ENCODE measurements at regions not wholly inside any gene's neighbourhood (a gene's known extent, or its start where the extent isn't known, plus 50 kb on each side); places are given as distances from the start of the nearest gene placed in this dataset.

GRCh38 chr2:234763002-234763873 lies 188.6 kb upstream of the SH3BP4 start:
- H3K36me3 ChIP-seq (ENCODE audit: control insufficient read depth, insufficient read depth, low read length): no peaks in the 10 kb centered on the region
- peak; percentile 89 to 95 for DNase-seq (ENCODE audit: low read depth in 2 of 2)
- H3K79me2 ChIP-seq (ENCODE audit: control insufficient read depth, insufficient read depth, low read length): no peaks in the 10 kb centered on the region
- no peak overlapping the region for H3K4me3 ChIP-seq (replicated peaks in 1 of 4; ENCODE audit: control extremely low read depth in 1 of 4, insufficient read depth in 1 of 4, low read depth in 3 of 4, low read length in 4 of 4)
- TF ChIP-seq EZH2 (IDR thresholded peaks at IDR 0.05; ENCODE audit: low read length, missing control alignments) (no peak), CTCF (conservative IDR thresholded peaks at IDR 0.05 in 1 of 2, IDR thresholded peaks at IDR 0.05 in 1 of 2; ENCODE audit: low read depth in 1 of 2, low read length in 2 of 2) (no peak)
- peak overlapping the region; percentile 48 for H2AFZ ChIP-seq (ENCODE audit: low read length)
- H3K9ac ChIP-seq (ENCODE audit: insufficient read depth, low read length): no peak overlapping the region
- no peaks in the 10 kb centered on the region for H3K9me3 ChIP-seq (ENCODE audit: control insufficient read depth, insufficient read depth, low read depth, low read length)
- H3K27me3 ChIP-seq (ENCODE audit: control insufficient read depth, insufficient read depth, low read length): no peaks in the 10 kb centered on the region
- no peaks in the 10 kb centered on the region for H4K20me1 ChIP-seq (ENCODE audit: control insufficient read depth, extremely low read depth, insufficient read depth, low read length)
- H3K27ac ChIP-seq (ENCODE audit: insufficient read depth, low read length): peak overlapping the region; percentile 52
- peak overlapping the region; percentile 66 for H3K4me2 ChIP-seq (ENCODE audit: extremely low read depth, insufficient read depth, low read length)
- peaks cover 3% of the 10 kb centered on the region for H3K4me1 ChIP-seq (ENCODE audit: control insufficient read depth, extremely low read depth, insufficient read depth, low read length)

- Histone ChIP-seq H3K36me3 (ENCODE audit: control insufficient read depth, insufficient read depth, low read length) (no peaks in the 10 kb centered on the region), H4K20me1 (ENCODE audit: control insufficient read depth, extremely low read depth, insufficient read depth, low read length) (no peaks in the 10 kb centered on the region), H3K4me2 (ENCODE audit: extremely low read depth, insufficient read depth, low read length) (no peak overlapping the region), H3K27ac (ENCODE audit: insufficient read depth, low read length) (no peak overlapping the region), H2AFZ (ENCODE audit: low read length) (no peak overlapping the region), H3K4me1 (ENCODE audit: control insufficient read depth, extremely low read depth, insufficient read depth, low read length) (peaks cover 3% of the 10 kb centered on the region), H3K79me2 (ENCODE audit: control insufficient read depth, insufficient read depth, low read length) (no peaks in the 10 kb centered on the region), H3K9me3 (ENCODE audit: control insufficient read depth, insufficient read depth, low read depth, low read length) (no peaks in the 10 kb centered on the region), H3K4me3 (replicated peaks in 1 of 4; ENCODE audit: control extremely low read depth in 1 of 4, insufficient read depth in 1 of 4, low read depth in 3 of 4, low read length in 4 of 4) (no peak overlapping the region), H3K9ac (ENCODE audit: insufficient read depth, low read length) (no peak overlapping the region), H3K27me3 (ENCODE audit: control insufficient read depth, insufficient read depth, low read length) (no peaks in the 10 kb centered on the region)
- DNase-seq (ENCODE audit: low read depth in 2 of 2): peak in 1 of 2 donors; percentile 42
- no peak for TF ChIP-seq EZH2 (IDR thresholded peaks at IDR 0.05; ENCODE audit: low read length, missing control alignments)
- no peak for TF ChIP-seq CTCF (conservative IDR thresholded peaks at IDR 0.05 in 1 of 2, IDR thresholded peaks at IDR 0.05 in 1 of 2; ENCODE audit: low read depth in 1 of 2, low read length in 2 of 2)
Measured at GRCh38 chr2:234761910-234762309, 189.9 kb upstream of the SH3BP4 start.

GRCh38 chr2:234754126-234754525 lies 197.7 kb upstream of the SH3BP4 start:
- Histone ChIP-seq H2AFZ (ENCODE audit: low read length) (no peak overlapping the region), H3K4me3 (replicated peaks in 1 of 4; ENCODE audit: control extremely low read depth in 1 of 4, insufficient read depth in 1 of 4, low read depth in 3 of 4, low read length in 4 of 4) (no peak overlapping the region), H3K27me3 (ENCODE audit: control insufficient read depth, insufficient read depth, low read length) (no peaks in the 10 kb centered on the region), H3K4me2 (ENCODE audit: extremely low read depth, insufficient read depth, low read length) (no peak overlapping the region), H3K4me1 (ENCODE audit: control insufficient read depth, extremely low read depth, insufficient read depth, low read length) (no peaks in the 10 kb centered on the region), H3K79me2 (ENCODE audit: control insufficient read depth, insufficient read depth, low read length) (no peaks in the 10 kb centered on the region), H4K20me1 (ENCODE audit: control insufficient read depth, extremely low read depth, insufficient read depth, low read length) (no peaks in the 10 kb centered on the region), H3K27ac (ENCODE audit: insufficient read depth, low read length) (no peak overlapping the region), H3K36me3 (ENCODE audit: control insufficient read depth, insufficient read depth, low read length) (no peaks in the 10 kb centered on the region), H3K9ac (ENCODE audit: insufficient read depth, low read length) (no peak overlapping the region), H3K9me3 (ENCODE audit: control insufficient read depth, insufficient read depth, low read depth, low read length) (no peaks in the 10 kb centered on the region)
- TF ChIP-seq CTCF (conservative IDR thresholded peaks at IDR 0.05 in 1 of 2, IDR thresholded peaks at IDR 0.05 in 1 of 2; ENCODE audit: low read depth in 1 of 2, low read length in 2 of 2) (no peak), EZH2 (IDR thresholded peaks at IDR 0.05; ENCODE audit: low read length, missing control alignments) (no peak)
- DNase-seq (ENCODE audit: low read depth in 2 of 2): peak in 1 of 2 donors; percentile 72
